Activated CD4-positive, alpha-beta T cell treated with anti-CD3 and anti-CD28 coated beads, Interleukin-2, amount 10 ng/mL, durations not matched to agents 7 days and 5 days (primary cell): ENCODE measurements at regions not wholly inside any gene's neighbourhood (a gene's known extent, or its start where the extent isn't known, plus 50 kb on each side); places are given as distances from the start of the nearest gene placed in this dataset.
"Not testable (repeated sequence)": the region's sequence is repeated elsewhere in the genome, so short reads cannot be mapped to it uniquely, and the experiment has no call there.

Experiments
- CTCF ChIA-PET: fragments of 350-600 bp; sonication (Branson Sonifier 250); formaldehyde crosslinking; loops from one replicate; lab custom pipeline; 2021; ENCODE audit warnings: antibody characterized with exemption; lab: Charles Lee
- POLR2A ChIA-PET: fragments of 350-600 bp; sonication (Branson Sonifier 250); formaldehyde crosslinking; loops from one replicate; lab custom pipeline; 2021; ENCODE audit warnings: antibody characterized with exemption; lab: Charles Lee
- DNase-seq: peaks from one replicate; pipeline ENCODE4 v3.0.0-alpha.2; 2020
- H3K27ac Mint-ChIP-seq: one replicate; pipeline ENCODE4 v1.8.0; 2021; ENCODE audit warnings: mild to moderate bottlenecking, moderate library complexity, mixed read lengths
- H3K27me3 Mint-ChIP-seq: one replicate; pipeline ENCODE4 v1.8.0; 2021; ENCODE audit warnings: mixed read lengths
- H3K36me3 Mint-ChIP-seq: one replicate; pipeline ENCODE4 v1.8.0; 2021; ENCODE audit warnings: low read depth, mixed read lengths
- H3K4me1 Mint-ChIP-seq: one replicate; pipeline ENCODE4 v1.8.0; 2021; ENCODE audit warnings: mixed read lengths
- H3K4me3 Mint-ChIP-seq: one replicate; pipeline ENCODE4 v1.8.0; 2021; ENCODE audit warnings: mild to moderate bottlenecking, moderate library complexity, mixed read lengths
- H3K9me3 Mint-ChIP-seq: one replicate; pipeline ENCODE4 v1.8.0; 2021; ENCODE audit warnings: mixed read lengths

GRCh38 chr13:64697226-64697625 lies 2532.9 kb downstream of the PCDH9 start:
- CTCF ChIA-PET, result no interaction called here

GRCh38 chr13:64688893-64689677 lies 2541.1 kb downstream of the PCDH9 start:
- Mint-ChIP-seq H3K27ac (no peak overlapping the region), H3K4me1 (no peaks in the 10 kb centered on the region), H3K4me3 (no peak overlapping the region), H3K36me3 (no peaks in the 10 kb centered on the region), H3K27me3 (no peaks in the 10 kb centered on the region), H3K9me3 (peaks cover 14% of the 10 kb centered on the region)
- ChIA-PET POLR2A (no interaction called here), CTCF (no interaction called here)
- DNase-seq, result no peak

More at GRCh38 chr13:64697226-64697625, 2532.9 kb downstream of the PCDH9 start:
- H3K27ac Mint-ChIP-seq, result no peak overlapping the region
- H3K4me3 Mint-ChIP-seq, result no peak overlapping the region
- no peak for DNase-seq
- POLR2A ChIA-PET, result no interaction called here
- H3K4me1 Mint-ChIP-seq, result no peaks in the 10 kb centered on the region
- H3K9me3 Mint-ChIP-seq, result peaks cover 10% of the 10 kb centered on the region
- no peaks in the 10 kb centered on the region for H3K36me3 Mint-ChIP-seq
- no peaks in the 10 kb centered on the region for H3K27me3 Mint-ChIP-seq

DNA sequence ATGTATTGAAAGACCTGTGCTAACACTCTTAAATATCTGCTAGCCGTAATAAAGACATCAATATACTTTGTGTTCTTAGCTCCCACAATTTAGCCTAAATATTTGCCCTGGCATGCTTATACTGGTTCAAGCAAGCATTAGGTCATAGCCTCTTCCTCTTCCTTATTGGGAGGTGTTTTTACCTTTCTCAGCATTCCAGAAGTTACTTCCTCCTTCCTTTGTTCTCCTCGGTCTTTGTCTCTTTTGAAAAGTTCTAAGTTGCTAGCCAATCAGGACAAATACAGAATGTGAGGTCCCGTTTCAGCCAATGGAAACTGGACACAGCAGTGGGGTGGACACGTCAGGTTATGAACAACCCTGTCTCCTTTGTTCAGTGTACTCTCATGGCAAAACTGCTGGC lies 2543.6 kb downstream of the PCDH9 start:
- H3K27ac Mint-ChIP-seq, POLR2A ChIA-PET, H3K4me3 Mint-ChIP-seq, H3K4me1 Mint-ChIP-seq, H3K9me3 Mint-ChIP-seq, H3K36me3 Mint-ChIP-seq, CTCF ChIA-PET, DNase-seq, H3K27me3 Mint-ChIP-seq: not testable (repeated sequence)

GRCh38 chr13:64684685-64685431 lies 2545.3 kb downstream of the PCDH9 start:
- Mint-ChIP-seq H3K27me3 (no peaks in the 10 kb centered on the region), H3K9me3 (peaks cover 11% of the 10 kb centered on the region), H3K4me1 (no peaks in the 10 kb centered on the region), H3K27ac (no peak overlapping the region), H3K4me3 (no peak overlapping the region), H3K36me3 (no peaks in the 10 kb centered on the region)
- ChIA-PET CTCF (no interaction called here), POLR2A (no interaction called here)
- no peak for DNase-seq

DNA sequence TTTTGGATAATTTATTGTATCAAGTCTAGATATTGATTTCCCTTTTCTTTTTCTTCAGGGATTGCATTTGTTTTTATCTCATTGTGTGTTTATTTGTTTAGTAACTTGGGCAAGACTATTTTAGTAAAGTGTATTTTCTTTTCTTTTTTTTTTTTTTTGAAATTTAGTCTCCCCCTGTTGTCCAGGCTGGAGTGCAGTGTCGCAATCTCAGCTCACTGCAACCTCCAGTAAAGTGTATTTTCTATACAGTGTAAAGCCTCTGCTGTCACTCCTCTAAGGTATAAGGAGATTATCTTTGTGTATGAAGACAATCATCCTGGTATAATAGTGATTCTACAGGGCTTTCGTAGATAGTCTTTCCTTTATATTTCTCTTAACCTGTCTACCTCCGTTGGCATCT lies 2546.0 kb downstream of the PCDH9 start:
- peaks cover 11% of the 10 kb centered on the region for H3K9me3 Mint-ChIP-seq
- POLR2A ChIA-PET, result no interaction called here

GRCh38 chr13:64680739-64681138 lies 2549.4 kb downstream of the PCDH9 start:
- Mint-ChIP-seq H3K36me3 (no peaks in the 10 kb centered on the region), H3K27ac (no peak overlapping the region), H3K9me3 (peaks cover 7% of the 10 kb centered on the region), H3K27me3 (no peaks in the 10 kb centered on the region), H3K4me3 (no peak overlapping the region), H3K4me1 (no peaks in the 10 kb centered on the region)
- ChIA-PET POLR2A (no interaction called here), CTCF (no interaction called here)
- DNase-seq, result no peak

More for the DNA sequence above, 2546.0 kb downstream of the PCDH9 start:
- H3K27me3 Mint-ChIP-seq, result no peaks in the 10 kb centered on the region
- CTCF ChIA-PET, result no interaction called here
- H3K4me1 Mint-ChIP-seq, result no peaks in the 10 kb centered on the region
- H3K36me3 Mint-ChIP-seq, result no peaks in the 10 kb centered on the region
- no peak overlapping the region for H3K27ac Mint-ChIP-seq
- no peak for DNase-seq
- H3K4me3 Mint-ChIP-seq, result no peak overlapping the region

GRCh38 chr13:64675255-64675892 lies 2554.8 kb downstream of the PCDH9 start:
- Mint-ChIP-seq H3K9me3 (peaks cover 4% of the 10 kb centered on the region), H3K27ac (no peak overlapping the region), H3K4me1 (no peaks in the 10 kb centered on the region), H3K36me3 (no peaks in the 10 kb centered on the region), H3K27me3 (no peaks in the 10 kb centered on the region), H3K4me3 (no peak overlapping the region)
- ChIA-PET CTCF (no interaction called here), POLR2A (no interaction called here)
- DNase-seq, result no peak

DNA sequence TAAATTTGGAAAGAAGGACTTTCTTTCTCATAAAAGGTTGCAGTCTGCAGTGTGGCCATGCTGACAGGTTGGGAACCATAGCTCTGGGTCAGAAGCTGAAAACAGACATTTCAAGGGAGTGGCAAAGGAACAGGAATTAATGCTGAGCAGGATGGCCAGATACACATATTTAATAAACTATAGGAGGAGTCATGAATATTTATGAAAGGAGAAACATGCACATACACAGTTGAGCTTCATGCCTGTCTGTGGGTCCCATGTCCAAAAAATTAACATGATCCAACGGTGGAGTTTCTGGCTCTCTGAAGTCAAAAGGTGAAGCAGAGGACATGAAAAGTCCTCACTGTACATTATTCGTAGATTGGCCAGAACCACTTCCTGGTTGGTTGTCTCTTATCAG lies 2556.0 kb downstream of the PCDH9 start:
- DNase-seq, result no peak
- no peak overlapping the region for H3K27ac Mint-ChIP-seq
- no peaks in the 10 kb centered on the region for H3K36me3 Mint-ChIP-seq
- no peak overlapping the region for H3K4me3 Mint-ChIP-seq
- POLR2A ChIA-PET, result no interaction called here
- peaks cover 4% of the 10 kb centered on the region for H3K9me3 Mint-ChIP-seq
- CTCF ChIA-PET, result no interaction called here
- H3K27me3 Mint-ChIP-seq, result no peaks in the 10 kb centered on the region
- no peaks in the 10 kb centered on the region for H3K4me1 Mint-ChIP-seq

GRCh38 chr13:64672751-64673150 lies 2557.4 kb downstream of the PCDH9 start:
- H3K9me3 Mint-ChIP-seq, result peaks cover 6% of the 10 kb centered on the region
- CTCF ChIA-PET, result no interaction called here
- no peaks in the 10 kb centered on the region for H3K36me3 Mint-ChIP-seq
- POLR2A ChIA-PET, result no interaction called here
- H3K4me1 Mint-ChIP-seq, result no peaks in the 10 kb centered on the region
- no peak for DNase-seq
- H3K27me3 Mint-ChIP-seq, result no peaks in the 10 kb centered on the region
- H3K27ac Mint-ChIP-seq, result no peak overlapping the region
- no peak overlapping the region for H3K4me3 Mint-ChIP-seq

- no peak for DNase-seq
- H3K9me3 Mint-ChIP-seq, result peaks cover 8% of the 10 kb centered on the region
- H3K4me3 Mint-ChIP-seq, result no peak overlapping the region
- H3K4me1 Mint-ChIP-seq, result no peaks in the 10 kb centered on the region
- ChIA-PET CTCF (no interaction called here), POLR2A (no interaction called here)
- H3K27ac Mint-ChIP-seq, result no peak overlapping the region
- no peaks in the 10 kb centered on the region for H3K36me3 Mint-ChIP-seq
- no peaks in the 10 kb centered on the region for H3K27me3 Mint-ChIP-seq
Measured at GRCh38 chr13:64662887-64663593, 2567.1 kb downstream of the PCDH9 start.

- Mint-ChIP-seq H3K27ac (no peak overlapping the region), H3K4me1 (no peaks in the 10 kb centered on the region), H3K27me3 (no peaks in the 10 kb centered on the region), H3K4me3 (no peak overlapping the region), H3K36me3 (no peaks in the 10 kb centered on the region), H3K9me3 (peaks cover 4% of the 10 kb centered on the region)
- CTCF ChIA-PET, result no interaction called here
- POLR2A ChIA-PET, result no interaction called here
- no peak for DNase-seq
Measured at GRCh38 chr13:64648293-64648692, 2581.8 kb downstream of the PCDH9 start.

- H3K9me3 Mint-ChIP-seq, result no peaks in the 10 kb centered on the region
- no peak for DNase-seq
- no peak overlapping the region for H3K4me3 Mint-ChIP-seq
- no peaks in the 10 kb centered on the region for H3K36me3 Mint-ChIP-seq
- no peaks in the 10 kb centered on the region for H3K27me3 Mint-ChIP-seq
- ChIA-PET POLR2A (no interaction called here), CTCF (no interaction called here)
- no peak overlapping the region for H3K27ac Mint-ChIP-seq
- H3K4me1 Mint-ChIP-seq, result no peaks in the 10 kb centered on the region
Measured at GRCh38 chr13:64643066-64643465, 2587.1 kb downstream of the PCDH9 start.

DNA sequence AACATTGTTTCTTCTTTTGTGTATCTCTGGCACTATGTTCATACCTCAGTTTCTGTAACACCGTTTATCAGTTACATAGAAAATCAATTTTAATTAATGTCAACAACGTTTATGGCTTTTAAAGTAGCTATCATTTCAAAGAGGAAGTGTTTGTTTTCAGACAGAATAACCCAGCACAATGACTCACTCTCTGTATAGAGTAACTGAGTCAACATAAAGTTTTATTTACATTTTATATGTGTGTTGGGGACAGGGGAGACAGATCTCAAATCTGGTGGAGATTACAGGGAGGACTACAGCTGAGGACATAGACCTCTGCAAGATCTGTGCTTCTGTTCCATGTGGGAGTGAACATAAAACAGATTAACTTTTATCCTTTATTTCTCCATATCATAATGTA lies 2590.1 kb downstream of the PCDH9 start:
- CTCF ChIA-PET, result no interaction called here
- POLR2A ChIA-PET, result no interaction called here
- Mint-ChIP-seq H3K4me3 (no peak overlapping the region), H3K9me3 (no peaks in the 10 kb centered on the region), H3K36me3 (no peaks in the 10 kb centered on the region), H3K4me1 (no peaks in the 10 kb centered on the region), H3K27me3 (no peaks in the 10 kb centered on the region), H3K27ac (no peak overlapping the region)
- no peak for DNase-seq
